Heart right ventricle (tissue), 16 donors: ENCODE measurements at regions not wholly inside any gene's neighbourhood (a gene's known extent, or its start where the extent isn't known, plus 50 kb on each side); places are given as distances from the start of the nearest gene placed in this dataset.

Experiments
- ATAC-seq, 8 donors: fragments of 200-7000 bp; cut with Tn5 transposase; one replicate each; pipeline ENCODE4 v1.9.1; 2020; ENCODE audit warnings: mild to moderate bottlenecking in 8 of 8, moderate library complexity in 8 of 8, moderate number of reproducible peaks in 1 of 8
- DNase-seq, 2 donors: peaks; one replicate each; pipeline ENCODE4 v3.0.0-alpha.2; 2020
- H3K27ac ChIP-seq, 10 donors: fragments of 200-600 bp; sonication (generic) in 2 of 10; one replicate each; pipeline versions ENCODE4 v1.5.0 to v1.8.0; 2020 to 2022; ENCODE audit warnings: mild to moderate bottlenecking in 3 of 10
- H3K27me3 ChIP-seq, 7 donors: fragments of 200-600 bp; one replicate each; pipeline ENCODE4 v1.8.0; 2021 to 2022; ENCODE audit warnings: mild to moderate bottlenecking in 2 of 7
- H3K36me3 ChIP-seq, 9 donors: fragments of 200-600 bp; sonication (generic) in 1 of 9; one replicate each; pipeline versions ENCODE4 v1.5.0 to v1.8.0; 2020 to 2022; ENCODE audit warnings: mild to moderate bottlenecking in 2 of 9
- H3K4me1 ChIP-seq, 9 donors: fragments of 200-600 bp; sonication (generic) in 1 of 9; one replicate each; pipeline versions ENCODE4 v1.5.0 to v1.8.0; 2020 to 2022; ENCODE audit warnings: mild to moderate bottlenecking in 4 of 9
- H3K4me3 ChIP-seq, 10 donors: fragments of 200-600 bp; sonication (generic) in 2 of 10; one replicate each; pipeline versions ENCODE4 v1.5.0 to v1.8.0; 2020 to 2022; ENCODE audit warnings: mild to moderate bottlenecking in 7 of 10, moderate library complexity in 2 of 10
- H3K9me3 ChIP-seq, 11 donors: fragments of 200-600 bp in 10 of 11; sonication (generic) in 2 of 11; one replicate each; pipeline versions ENCODE4 v1.5.0 to v1.8.0; 2013 to 2022; ENCODE audit warnings: mild to moderate bottlenecking in 2 of 11, control low read depth in 1 of 11, moderate library complexity in 1 of 11
- WGBS, 2 donors: extraction: QIAGEN DNeasy Blood & Tissue Kit; methylation state at CpG; one replicate each; pipeline ENCODE4 v1.1.7; 2013; ENCODE audit warnings: inconsistent platforms in 1 of 2; 5-methylcytosine and 5-hydroxymethylcytosine counted together
- intact Hi-C, 10 donors: fragments of 100-400 bp; cut with DNase I; formaldehyde crosslinking; loops; one replicate each; pipeline versions ENCODE4 v1.11.1 to v1.14.2; 2022
- TF ChIP-seq, protein P1 (sequence below), 9 donors: fragments of 200-600 bp; sonication (generic) in 2 of 9; IDR thresholded peaks; one replicate each; pipeline versions ENCODE4 v1.5.0 to v1.8.0; 2021 to 2022; ENCODE audit warnings: antibody characterized with exemption in 9 of 9, mild to moderate bottlenecking in 5 of 9, moderate library complexity in 1 of 9
- donor health status: Arrhythmogenic right ventricular cardiomyopathy.
- donor health status: ischemic (EF 13 %, LVEDD 7.1; RV severe dilation, severe dysfunction).
- donor health status: healthy with polysubstance abuse.
- donor health status: DM: no; HTN: yes; CAD: no.
- donor health status: DM: no; HTN: no; CAD: no.
- donor health status: ischemic (EF 25% LVEDD 6.9; RV normal size, moderate dysfunction).
- donor health status: ischemic (EF 25% LVEDD 5.7; RV mildly dilated, moderate dysfunction).
- donor health status: healthy.
- donor health status: DM: yes; HTN: yes; CAD: no.
- donor health status: Ischemic cardiomyopathy.
- donor health status: ischemic (EF 35%, LVEDD 5.7; RV mildly dilated, moderate dysfunction).
- donor health status: nonischemic (EF 11% LVEDD 7.7; RV severe dilation, severe dysfunction).
- donor health status: DM: yes; HTN: yes; CAD: no.
- donor health status: PGD.
- donor health status: ischemic (EF 29% LVEDD 5.4; RV normal size, mild dysfunction).
- donor health status: nonischemic (EF 23%, LVEDD 6.1; RV moderate dilation, normal function).

DNA sequence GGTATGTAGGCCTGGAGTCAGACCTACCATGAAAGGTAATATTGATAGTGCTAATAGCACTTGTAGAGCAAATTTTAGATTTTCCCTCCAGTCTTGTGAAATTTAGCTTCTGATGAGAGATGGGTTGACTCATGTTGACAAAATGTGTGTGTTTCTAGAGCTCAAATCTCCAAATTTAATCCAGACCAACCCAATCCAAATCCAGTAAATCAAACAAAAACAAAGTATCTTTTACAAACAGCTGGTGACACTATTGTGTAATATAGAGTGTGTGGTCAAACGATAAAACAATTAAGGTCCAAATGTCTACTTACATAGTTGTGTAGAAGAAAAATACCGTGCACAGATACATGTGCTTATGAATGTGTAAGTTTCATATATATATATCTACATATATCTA lies 63.4 kb upstream of the KITLG start:
- 88 to 93% methylated on average over 2 of the region's 2 CpGs for WGBS, 2 donors
- no peaks in the 10 kb centered on the region for H3K36me3 ChIP-seq
- TF ChIP-seq, protein P1, sequence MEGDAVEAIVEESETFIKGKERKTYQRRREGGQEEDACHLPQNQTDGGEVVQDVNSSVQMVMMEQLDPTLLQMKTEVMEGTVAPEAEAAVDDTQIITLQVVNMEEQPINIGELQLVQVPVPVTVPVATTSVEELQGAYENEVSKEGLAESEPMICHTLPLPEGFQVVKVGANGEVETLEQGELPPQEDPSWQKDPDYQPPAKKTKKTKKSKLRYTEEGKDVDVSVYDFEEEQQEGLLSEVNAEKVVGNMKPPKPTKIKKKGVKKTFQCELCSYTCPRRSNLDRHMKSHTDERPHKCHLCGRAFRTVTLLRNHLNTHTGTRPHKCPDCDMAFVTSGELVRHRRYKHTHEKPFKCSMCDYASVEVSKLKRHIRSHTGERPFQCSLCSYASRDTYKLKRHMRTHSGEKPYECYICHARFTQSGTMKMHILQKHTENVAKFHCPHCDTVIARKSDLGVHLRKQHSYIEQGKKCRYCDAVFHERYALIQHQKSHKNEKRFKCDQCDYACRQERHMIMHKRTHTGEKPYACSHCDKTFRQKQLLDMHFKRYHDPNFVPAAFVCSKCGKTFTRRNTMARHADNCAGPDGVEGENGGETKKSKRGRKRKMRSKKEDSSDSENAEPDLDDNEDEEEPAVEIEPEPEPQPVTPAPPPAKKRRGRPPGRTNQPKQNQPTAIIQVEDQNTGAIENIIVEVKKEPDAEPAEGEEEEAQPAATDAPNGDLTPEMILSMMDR (IDR thresholded peaks at IDR 0.05) = no peak
- no peak overlapping the region for H3K27ac ChIP-seq
- ATAC-seq (peak in 1 of 8 donors; percentile 39), DNase-seq (no peak)
- intact Hi-C loops = no loop called here
- no peaks in the 10 kb centered on the region for H3K9me3 ChIP-seq
- no peak overlapping the region for H3K4me3 ChIP-seq
- no peaks in the 10 kb centered on the region for H3K27me3 ChIP-seq
- peaks cover 0 to 15% (median 9%) of the 10 kb centered on the region in 9 donors for H3K4me1 ChIP-seq

DNA sequence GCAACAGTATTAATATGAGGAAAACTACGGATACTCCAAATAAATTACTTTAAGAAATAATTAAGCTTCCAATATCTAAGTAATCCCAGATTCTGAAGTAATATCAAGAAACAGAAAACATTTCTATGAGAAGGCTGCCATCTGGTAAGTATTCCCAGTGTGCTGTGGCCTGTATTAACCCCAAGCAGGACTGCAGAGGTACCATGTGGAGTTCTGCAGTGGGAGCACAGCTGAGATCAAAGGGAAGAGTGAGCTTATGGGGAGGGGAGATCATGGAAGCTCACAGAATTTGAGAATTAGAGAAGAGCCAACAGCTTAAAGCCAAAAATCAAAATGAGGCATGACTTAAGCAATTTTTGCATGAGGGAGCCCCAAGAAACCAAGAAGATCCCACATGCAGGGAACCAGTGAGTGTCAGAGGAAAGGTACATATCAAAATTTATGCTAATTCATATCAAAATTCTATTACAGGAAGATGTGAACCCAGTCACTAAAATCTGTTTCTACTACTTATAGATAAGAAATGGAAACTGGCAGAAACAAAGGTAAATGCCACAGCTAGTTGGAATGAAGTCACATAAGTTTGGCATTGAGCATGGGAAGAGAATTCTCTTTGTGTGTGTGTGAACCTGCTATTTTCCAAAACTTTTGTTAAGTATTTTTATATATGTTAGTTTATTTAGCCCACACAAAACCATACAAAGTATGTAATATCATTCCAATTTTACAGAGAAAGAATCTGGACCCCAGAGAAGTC lies 62.6 kb upstream of the KITLG start:
- intact Hi-C loops = no loop called here
- H3K27ac ChIP-seq = no peak overlapping the region
- WGBS, 2 donors = 90 to 94% methylated on average over 1 of the region's 1 CpG

DNA sequence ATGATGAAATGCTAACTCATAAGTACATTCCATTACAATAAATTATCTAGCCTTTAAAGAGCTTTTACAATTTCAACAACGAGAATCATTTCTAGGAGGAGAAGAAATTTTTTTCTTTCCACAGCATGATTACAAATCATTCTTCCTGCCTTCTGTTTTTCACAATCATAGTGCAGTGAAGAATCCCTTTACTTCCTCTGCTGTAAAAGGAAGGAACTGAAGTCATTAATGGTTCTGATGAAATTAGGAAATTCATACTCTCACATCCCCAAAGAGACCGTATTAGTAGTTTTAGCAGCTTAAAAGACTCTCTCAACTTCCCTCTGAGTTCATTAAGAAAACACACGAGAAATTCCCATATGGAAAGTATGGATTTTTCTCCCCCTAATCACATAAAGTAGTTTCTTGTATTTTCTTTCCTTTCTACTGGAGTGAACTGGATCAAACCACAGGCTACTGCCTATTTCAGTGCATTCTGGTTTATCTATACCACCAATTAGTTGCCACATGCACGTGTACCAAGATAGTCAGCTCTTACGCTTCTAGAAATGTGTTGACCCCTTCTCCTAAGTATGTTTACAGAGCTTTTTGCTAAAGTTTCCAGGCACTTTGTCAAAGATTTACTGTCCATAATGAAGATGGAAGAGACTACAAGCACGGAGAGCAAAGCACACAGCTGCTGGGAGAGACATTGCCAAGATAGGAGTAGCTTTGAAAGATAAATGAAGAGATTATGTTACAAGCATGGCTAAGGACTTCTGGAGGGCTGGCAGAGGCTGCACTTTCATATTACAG lies 58.9 kb upstream of the KITLG start:
- H3K27ac ChIP-seq = peak overlapping the region; percentile 11 to 84 (median 58)
- no peaks in the 10 kb centered on the region for H3K9me3 ChIP-seq
- H3K4me1 ChIP-seq = peaks cover 0 to 22% (median 16%) of the 10 kb centered on the region in 9 donors
- TF ChIP-seq, protein P1 (IDR thresholded peaks at IDR 0.05) = no peak
- H3K36me3 ChIP-seq = no peaks in the 10 kb centered on the region
- H3K27me3 ChIP-seq = no peaks in the 10 kb centered on the region
- intact Hi-C loops = loop anchor here in 1 of 10 donors (10.0 kb wide), 1 partner anchor 54 kb away; the partner anchor contains the start of gene KITLG
- WGBS, 2 donors = 29 to 31% methylated on average over 6 of the region's 6 CpGs
- H3K4me3 ChIP-seq = peak overlapping the region in 3 of 10 donors; percentile 1 to 10 (median 6)
- no peak for DNase-seq
- ATAC-seq = peak in 7 of 8 donors; percentile 43 to 87 (median 72)

More for the DNA sequence above, 62.6 kb upstream of the KITLG start:
- ATAC-seq (no peak), DNase-seq (no peak)
- no peaks in the 10 kb centered on the region for H3K9me3 ChIP-seq
- TF ChIP-seq, protein P1 (IDR thresholded peaks at IDR 0.05) = no peak
- no peaks in the 10 kb centered on the region for H3K27me3 ChIP-seq
- no peak overlapping the region for H3K4me3 ChIP-seq
- H3K4me1 ChIP-seq = peaks cover 0 to 22% (median 16%) of the 10 kb centered on the region in 9 donors
- H3K36me3 ChIP-seq = no peaks in the 10 kb centered on the region

DNA sequence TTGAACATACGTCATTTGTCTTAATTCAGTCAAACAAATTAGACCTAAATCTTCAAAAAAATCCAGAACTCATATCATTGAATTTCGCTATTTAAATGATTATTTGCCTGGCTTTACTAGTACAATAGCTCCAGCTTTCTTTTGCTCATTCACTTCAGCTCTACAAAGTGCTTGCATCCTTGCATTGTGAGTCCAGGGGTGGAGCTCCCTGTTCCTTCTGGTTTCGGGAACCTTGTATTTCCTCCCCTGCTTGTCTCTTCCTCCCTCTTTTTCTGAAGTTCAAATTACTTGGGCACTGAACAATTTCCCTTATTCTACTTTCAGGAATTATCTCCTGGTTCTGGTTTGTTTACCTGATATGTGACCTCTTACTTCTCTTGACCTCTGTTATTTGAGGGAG lies 58.1 kb upstream of the KITLG start:
- H3K9me3 ChIP-seq = no peaks in the 10 kb centered on the region
- WGBS, 2 donors = 66 to 74% methylated on average over 3 of the region's 3 CpGs
- ATAC-seq = peak in 3 of 8 donors; percentile 56 to 78 (median 70)
- H3K27me3 ChIP-seq = no peaks in the 10 kb centered on the region
- H3K4me3 ChIP-seq = peak overlapping the region in 1 of 10 donors; percentile 3
- peak overlapping the region in 8 of 10 donors; percentile 42 to 84 (median 60) for H3K27ac ChIP-seq
- intact Hi-C loops = loop anchor here in 1 of 10 donors (10.0 kb wide), 1 partner anchor 54 kb away; the partner anchor contains the start of gene KITLG
- peak in 1 of 2 donors; percentile 12 for DNase-seq
- H3K4me1 ChIP-seq = peaks cover 0 to 22% (median 16%) of the 10 kb centered on the region in 9 donors
- TF ChIP-seq, protein P1 (IDR thresholded peaks at IDR 0.05) = no peak
- H3K36me3 ChIP-seq = no peaks in the 10 kb centered on the region
